ENCODE measurements at regions not wholly inside any gene's neighbourhood (a gene's known extent, or its start where the extent isn't known, plus 50 kb on each side); places are given as distances from the start of the nearest gene placed in this dataset.

DNA sequence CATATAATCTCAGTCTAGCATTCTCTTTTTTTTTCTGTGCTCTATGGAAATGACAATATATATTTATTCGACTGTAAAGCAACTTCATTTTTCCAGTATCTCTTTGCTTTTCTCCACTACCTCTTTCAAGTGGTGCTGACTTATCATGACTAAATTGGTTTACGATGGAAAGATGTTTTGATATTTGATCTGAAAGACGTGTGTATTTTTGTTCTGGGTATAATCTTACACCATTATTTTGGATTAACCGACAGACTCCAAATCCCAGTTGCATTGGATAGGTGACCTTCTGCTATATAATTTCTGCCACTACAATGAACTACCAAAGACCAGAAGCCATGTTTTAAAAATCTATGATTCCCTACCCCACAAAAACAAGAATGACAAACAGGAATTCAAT, 380.5 kb upstream of the NFE2L3 start:
- TF ChIP-seq, protein P1, sequence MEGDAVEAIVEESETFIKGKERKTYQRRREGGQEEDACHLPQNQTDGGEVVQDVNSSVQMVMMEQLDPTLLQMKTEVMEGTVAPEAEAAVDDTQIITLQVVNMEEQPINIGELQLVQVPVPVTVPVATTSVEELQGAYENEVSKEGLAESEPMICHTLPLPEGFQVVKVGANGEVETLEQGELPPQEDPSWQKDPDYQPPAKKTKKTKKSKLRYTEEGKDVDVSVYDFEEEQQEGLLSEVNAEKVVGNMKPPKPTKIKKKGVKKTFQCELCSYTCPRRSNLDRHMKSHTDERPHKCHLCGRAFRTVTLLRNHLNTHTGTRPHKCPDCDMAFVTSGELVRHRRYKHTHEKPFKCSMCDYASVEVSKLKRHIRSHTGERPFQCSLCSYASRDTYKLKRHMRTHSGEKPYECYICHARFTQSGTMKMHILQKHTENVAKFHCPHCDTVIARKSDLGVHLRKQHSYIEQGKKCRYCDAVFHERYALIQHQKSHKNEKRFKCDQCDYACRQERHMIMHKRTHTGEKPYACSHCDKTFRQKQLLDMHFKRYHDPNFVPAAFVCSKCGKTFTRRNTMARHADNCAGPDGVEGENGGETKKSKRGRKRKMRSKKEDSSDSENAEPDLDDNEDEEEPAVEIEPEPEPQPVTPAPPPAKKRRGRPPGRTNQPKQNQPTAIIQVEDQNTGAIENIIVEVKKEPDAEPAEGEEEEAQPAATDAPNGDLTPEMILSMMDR (IDR thresholded peaks at IDR 0.05; ENCODE audit: unreplicated experiment), result no peak
- no peak for DNase-seq (ENCODE audit: low spot score)
- Mint-ChIP-seq H3K4me1 (ENCODE audit: unreplicated experiment) (no peaks in the 10 kb centered on the region), H3K27me3 (ENCODE audit: unreplicated experiment) (peaks cover 1% of the 10 kb centered on the region), H3K36me3 (ENCODE audit: low read depth, unreplicated experiment) (no peaks in the 10 kb centered on the region), H3K4me3 (ENCODE audit: unreplicated experiment) (no peak overlapping the region), H3K27ac (ENCODE audit: unreplicated experiment) (no peak overlapping the region), H3K9me3 (ENCODE audit: unreplicated experiment) (no peaks in the 10 kb centered on the region)

DNA sequence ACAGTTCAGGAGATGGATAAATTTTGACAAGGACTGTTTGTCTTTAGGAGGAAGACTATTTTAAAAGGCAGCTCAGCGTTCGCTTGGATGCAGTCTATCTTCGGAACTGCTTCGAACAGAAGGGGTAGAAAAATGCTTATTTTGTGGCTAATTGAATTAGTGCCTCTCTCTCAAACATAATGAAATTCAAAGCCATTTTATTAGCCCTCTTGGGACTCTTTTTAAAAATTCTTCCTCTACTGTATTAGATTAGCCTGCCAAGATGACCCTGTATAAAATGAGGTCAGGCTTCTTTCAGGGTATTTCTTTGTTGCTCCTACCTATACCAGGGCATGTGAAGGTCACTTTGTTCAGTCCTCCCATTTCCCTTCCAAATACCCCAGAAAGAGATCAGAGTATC, 379.2 kb upstream of the NFE2L3 start:
- no peaks in the 10 kb centered on the region for H3K36me3 Mint-ChIP-seq (ENCODE audit: low read depth, unreplicated experiment)
- H3K4me1 Mint-ChIP-seq (ENCODE audit: unreplicated experiment), result no peaks in the 10 kb centered on the region
- no peak for DNase-seq (ENCODE audit: low spot score)
- no peak overlapping the region for H3K27ac Mint-ChIP-seq (ENCODE audit: unreplicated experiment)
- no peak overlapping the region for H3K4me3 Mint-ChIP-seq (ENCODE audit: unreplicated experiment)
- H3K27me3 Mint-ChIP-seq (ENCODE audit: unreplicated experiment), result peaks cover 1% of the 10 kb centered on the region
- TF ChIP-seq, protein P1 (IDR thresholded peaks at IDR 0.05; ENCODE audit: unreplicated experiment), result no peak
- H3K9me3 Mint-ChIP-seq (ENCODE audit: unreplicated experiment), result no peaks in the 10 kb centered on the region

DNA sequence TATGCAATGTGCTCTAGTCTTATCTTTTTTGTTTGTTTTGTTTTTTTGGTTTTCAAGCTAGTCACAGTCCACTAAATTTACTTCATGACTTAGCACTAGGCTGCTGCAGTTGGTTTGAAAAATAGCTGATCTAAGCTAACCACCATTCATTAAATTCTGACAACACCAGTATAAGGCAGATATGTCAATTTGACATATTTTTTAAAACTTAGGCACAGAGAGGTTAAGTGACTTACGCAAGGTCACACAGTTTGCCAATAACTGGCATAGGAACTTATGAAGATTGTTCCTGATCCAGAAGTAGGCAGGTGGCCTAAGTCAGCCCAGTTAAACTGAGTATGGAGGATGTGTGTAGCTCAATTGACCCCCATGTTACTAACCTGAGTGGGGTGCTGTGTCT, 377.3 kb upstream of the NFE2L3 start:
- Mint-ChIP-seq H3K4me3 (ENCODE audit: unreplicated experiment) (no peak overlapping the region), H3K9me3 (ENCODE audit: unreplicated experiment) (no peaks in the 10 kb centered on the region), H3K27ac (ENCODE audit: unreplicated experiment) (no peak overlapping the region), H3K27me3 (ENCODE audit: unreplicated experiment) (no peaks in the 10 kb centered on the region), H3K36me3 (ENCODE audit: low read depth, unreplicated experiment) (no peaks in the 10 kb centered on the region), H3K4me1 (ENCODE audit: unreplicated experiment) (no peaks in the 10 kb centered on the region)
- no peak for DNase-seq (ENCODE audit: low spot score)
- TF ChIP-seq, protein P1 (IDR thresholded peaks at IDR 0.05; ENCODE audit: unreplicated experiment), result no peak

DNA sequence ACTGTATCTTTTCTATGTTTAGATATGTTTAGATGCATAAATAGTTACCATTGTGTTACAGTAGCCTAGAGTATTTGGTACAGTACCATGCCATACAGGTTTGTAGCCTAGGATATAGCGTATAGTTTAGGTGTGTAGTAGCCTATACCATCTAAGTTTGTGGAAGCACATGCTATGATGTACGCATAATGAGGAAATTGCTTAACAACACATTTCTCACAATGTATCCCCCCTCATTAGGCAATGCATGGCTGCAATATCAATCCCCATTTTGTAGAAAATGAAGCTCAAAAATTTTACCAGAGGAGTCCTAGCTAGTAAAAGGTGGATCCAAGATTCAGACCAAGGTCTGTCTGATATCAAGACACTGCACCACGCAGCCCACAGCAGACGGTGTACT, 376.4 kb upstream of the NFE2L3 start:
- H3K27ac Mint-ChIP-seq (ENCODE audit: unreplicated experiment), result no peak overlapping the region
- no peaks in the 10 kb centered on the region for H3K9me3 Mint-ChIP-seq (ENCODE audit: unreplicated experiment)
- DNase-seq (ENCODE audit: low spot score), result no peak
- H3K36me3 Mint-ChIP-seq (ENCODE audit: low read depth, unreplicated experiment), result no peaks in the 10 kb centered on the region
- no peak overlapping the region for H3K4me3 Mint-ChIP-seq (ENCODE audit: unreplicated experiment)
- no peaks in the 10 kb centered on the region for H3K27me3 Mint-ChIP-seq (ENCODE audit: unreplicated experiment)
- TF ChIP-seq, protein P1 (IDR thresholded peaks at IDR 0.05; ENCODE audit: unreplicated experiment), result no peak
- H3K4me1 Mint-ChIP-seq (ENCODE audit: unreplicated experiment), result no peaks in the 10 kb centered on the region

DNA sequence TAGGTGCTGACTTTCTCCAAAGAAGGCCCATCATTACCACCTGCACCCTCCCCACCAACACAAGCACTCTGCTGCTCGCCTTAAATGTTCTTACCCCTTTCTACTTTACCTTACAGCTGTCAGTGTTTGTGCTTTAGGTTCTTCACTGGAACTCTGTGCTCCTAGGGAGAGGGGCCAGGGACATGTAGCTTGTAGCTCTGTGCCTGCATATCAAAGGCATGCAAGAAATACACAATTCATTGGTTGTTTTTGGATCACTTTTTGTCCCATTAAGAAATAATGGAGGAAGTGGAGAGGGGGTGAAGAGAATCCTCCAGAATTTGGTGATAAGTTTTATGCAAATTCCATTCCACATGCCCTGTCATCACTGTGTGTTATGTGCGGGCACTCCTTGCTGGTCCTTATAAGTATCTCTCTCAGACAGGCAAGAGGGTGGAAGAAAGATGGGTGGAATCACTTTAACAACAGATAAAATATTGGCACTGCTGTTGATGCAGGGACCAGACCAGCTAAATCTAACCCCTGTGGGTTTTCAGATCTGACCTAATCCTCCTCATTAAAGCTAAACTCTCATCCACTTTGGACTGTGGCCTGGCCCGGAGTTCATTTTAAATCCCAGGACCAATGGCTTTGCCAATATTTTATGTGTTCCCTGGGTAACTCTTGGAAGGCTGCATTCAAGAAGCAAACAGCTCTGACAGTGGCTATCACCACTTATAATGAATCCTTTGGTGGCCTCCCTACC, 375.8 kb upstream of the NFE2L3 start:
- no peaks in the 10 kb centered on the region for H3K9me3 Mint-ChIP-seq (ENCODE audit: unreplicated experiment)
- no peak overlapping the region for H3K4me3 Mint-ChIP-seq (ENCODE audit: unreplicated experiment)
- TF ChIP-seq, protein P1 (IDR thresholded peaks at IDR 0.05; ENCODE audit: unreplicated experiment), result no peak
- H3K27ac Mint-ChIP-seq (ENCODE audit: unreplicated experiment), result no peak overlapping the region
- H3K27me3 Mint-ChIP-seq (ENCODE audit: unreplicated experiment), result no peaks in the 10 kb centered on the region
- H3K36me3 Mint-ChIP-seq (ENCODE audit: low read depth, unreplicated experiment), result no peaks in the 10 kb centered on the region
- no peak for DNase-seq (ENCODE audit: low spot score)
- no peaks in the 10 kb centered on the region for H3K4me1 Mint-ChIP-seq (ENCODE audit: unreplicated experiment)
